ENCODE measurements at regions not wholly inside any gene's neighbourhood (a gene's known extent, or its start where the extent isn't known, plus 50 kb on each side); places are given as distances from the start of the nearest gene placed in this dataset.

DNA sequence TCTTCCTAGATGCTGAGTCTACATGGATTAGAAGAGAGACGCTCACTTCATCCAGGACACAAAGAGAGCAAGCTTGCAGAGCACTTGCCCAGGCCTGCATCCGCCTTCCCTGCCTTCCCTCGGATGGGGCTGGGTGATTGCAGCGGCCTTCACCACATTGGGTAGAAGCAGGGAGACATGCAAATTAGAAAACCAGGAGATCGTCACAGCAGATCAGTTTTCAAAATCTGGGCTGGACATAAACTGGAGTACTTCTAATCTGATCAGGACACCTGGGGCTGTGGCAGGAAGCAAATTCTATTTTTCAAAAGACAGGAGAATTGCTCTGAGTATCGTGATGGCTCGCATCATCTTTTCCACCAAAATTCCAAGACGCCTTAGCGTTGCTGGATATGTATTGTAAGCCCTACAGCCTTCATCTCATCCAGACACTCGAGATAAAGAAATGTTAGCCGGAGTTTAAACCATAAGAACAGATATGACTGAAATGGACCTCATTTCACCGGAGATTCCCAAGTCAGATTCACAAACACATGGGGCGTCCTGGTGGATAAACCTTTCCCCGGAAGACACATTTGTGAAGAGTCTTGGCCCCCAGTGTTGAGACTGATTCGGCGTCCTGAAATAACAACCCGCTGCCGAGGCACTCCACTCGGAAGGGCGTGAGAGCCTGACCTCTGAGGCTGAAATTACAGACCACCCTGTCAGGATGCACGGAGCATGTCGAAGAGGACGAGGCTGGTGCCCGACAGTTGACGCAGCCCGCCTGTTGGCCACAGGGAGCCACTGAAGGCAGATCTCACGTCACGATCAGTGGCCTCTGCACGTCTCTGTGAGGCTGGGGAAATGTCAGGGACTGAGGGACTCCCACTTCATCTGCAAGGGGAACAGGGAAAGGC is 91.2 kb upstream of the PARD3 start:
- no peak for TF ChIP-seq POLR2A (IDR thresholded peaks at IDR 0.05; ENCODE audit: low read depth, low read length)
- TF ChIP-seq TAF1 (IDR thresholded peaks at IDR 0.05; ENCODE audit: borderline replicate concordance, low read depth, low read length): no peak
- no peak for TF ChIP-seq POLR2AphosphoS5 (IDR thresholded peaks at IDR 0.05; ENCODE audit: low read depth, low read length)
